GM18519 (cell line): ENCODE measurements at regions not wholly inside any gene's neighbourhood (a gene's known extent, or its start where the extent isn't known, plus 50 kb on each side); places are given as distances from the start of the nearest gene placed in this dataset.
"Not testable (repeated sequence)": the region's sequence is repeated elsewhere in the genome, so short reads cannot be mapped to it uniquely, and the experiment has no call there.

Experiments used
- ATAC-seq: cut with Tn5 transposase; IDR thresholded peaks from one replicate; pipeline ENCODE4 v1.9.1; 2021; ENCODE audit warnings: mild to moderate bottlenecking, moderate library complexity; ENCODE audit not compliant: unreplicated experiment, low FRiP score

GRCh38 chr4:151519728-151520415, 110.9 kb downstream of the FHIP1A start:
- ATAC-seq = no peak

- ATAC-seq = no peak
These were observed 114.0 kb downstream of the FHIP1A start for GRCh38 chr4:151522866-151523519.

DNA sequence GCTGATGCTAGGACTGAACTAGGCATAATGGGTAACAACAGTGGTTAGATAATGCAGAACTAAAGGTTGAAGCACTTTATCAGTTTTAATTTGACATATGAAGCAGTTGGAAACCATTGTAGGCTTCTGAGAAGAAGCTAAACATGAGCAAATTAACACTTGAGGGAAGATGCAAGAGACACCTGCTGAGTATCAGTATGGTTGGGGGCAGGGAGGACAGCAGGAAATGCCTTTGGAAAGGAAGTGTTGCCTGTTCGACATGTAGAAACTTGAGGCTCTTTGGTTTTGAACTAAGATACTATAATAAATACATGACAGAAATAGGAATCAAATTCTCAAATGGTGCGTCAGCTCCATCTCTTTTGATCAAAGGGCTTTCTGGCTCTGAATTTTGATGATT, 115.6 kb downstream of the FHIP1A start:
- ATAC-seq = no peak

DNA sequence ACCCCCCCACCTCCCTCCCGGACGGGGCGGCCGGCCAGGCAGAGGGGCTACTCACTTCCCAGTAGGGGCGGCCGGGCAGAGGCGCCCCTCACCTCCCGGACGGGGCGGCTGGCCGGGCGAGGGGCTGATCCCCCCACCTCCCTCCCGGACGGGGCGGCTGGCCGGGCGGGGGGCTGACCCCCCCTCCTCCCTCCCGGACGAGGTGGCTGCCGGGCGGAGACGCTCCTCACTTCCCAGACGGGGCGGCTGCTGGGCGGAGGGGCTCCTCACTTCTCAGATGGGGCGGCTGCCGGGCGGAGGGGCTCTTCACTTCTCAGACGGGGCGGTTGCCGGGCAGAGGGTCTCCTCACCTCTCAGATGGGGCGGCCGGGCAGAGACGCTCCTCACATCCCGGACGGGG, 117.5 kb downstream of the FHIP1A start:
- ATAC-seq = not testable (repeated sequence)

- no peak for ATAC-seq
These were observed 118.7 kb downstream of the FHIP1A start for GRCh38 chr4:151527699-151528098.

DNA sequence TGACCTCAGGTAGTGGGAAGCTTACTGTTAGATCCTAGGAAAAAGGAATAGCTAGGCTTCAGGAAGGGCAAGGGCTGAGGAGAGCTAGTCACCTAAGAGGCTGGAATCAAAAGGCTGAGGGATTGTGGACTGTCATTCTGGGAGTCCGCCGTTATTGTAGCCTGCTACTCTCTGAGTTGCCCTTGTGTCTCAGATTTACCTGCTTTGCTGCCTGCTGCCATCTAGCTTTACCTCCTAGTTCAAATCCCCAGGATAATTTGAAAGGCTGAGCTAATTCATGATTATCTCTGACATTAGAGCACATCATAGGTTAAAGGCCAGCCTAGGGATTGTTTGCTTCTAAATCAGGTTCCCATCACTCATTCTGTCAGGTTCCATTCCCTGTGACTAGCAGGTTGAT, 120.2 kb downstream of the FHIP1A start:
- no peak for ATAC-seq

- ATAC-seq = no peak
These were observed 121.3 kb downstream of the FHIP1A start for GRCh38 chr4:151530230-151530629.

DNA sequence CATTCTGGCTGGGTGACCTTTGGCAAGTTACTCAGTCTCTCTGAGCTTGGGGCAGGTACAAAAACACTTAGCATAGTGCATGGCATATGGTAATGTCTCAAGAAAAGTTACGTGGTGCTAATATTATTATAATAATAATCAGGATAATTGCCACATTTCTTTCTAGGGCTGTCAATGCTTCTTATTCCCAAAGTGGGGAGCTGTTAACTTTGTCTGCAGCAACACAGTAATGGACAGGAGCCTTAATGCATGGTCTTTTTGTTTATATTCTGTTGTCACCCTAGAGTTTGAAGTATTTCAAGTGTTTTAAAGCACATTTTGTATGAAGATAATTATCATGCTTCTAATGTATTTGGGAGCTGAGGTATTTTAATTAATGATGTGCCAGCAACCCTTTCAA, 121.8 kb downstream of the FHIP1A start:
- ATAC-seq = no peak

- ATAC-seq = no peak
These were observed 123.2 kb downstream of the FHIP1A start for GRCh38 chr4:151532001-151532708.

- no peak for ATAC-seq
These were observed 125.2 kb downstream of the FHIP1A start for GRCh38 chr4:151534195-151534594.

GRCh38 chr4:151535366-151535765, 126.4 kb downstream of the FHIP1A start:
- ATAC-seq = no peak

- ATAC-seq = no peak
These were observed 128.7 kb downstream of the FHIP1A start for GRCh38 chr4:151537687-151538086.

DNA sequence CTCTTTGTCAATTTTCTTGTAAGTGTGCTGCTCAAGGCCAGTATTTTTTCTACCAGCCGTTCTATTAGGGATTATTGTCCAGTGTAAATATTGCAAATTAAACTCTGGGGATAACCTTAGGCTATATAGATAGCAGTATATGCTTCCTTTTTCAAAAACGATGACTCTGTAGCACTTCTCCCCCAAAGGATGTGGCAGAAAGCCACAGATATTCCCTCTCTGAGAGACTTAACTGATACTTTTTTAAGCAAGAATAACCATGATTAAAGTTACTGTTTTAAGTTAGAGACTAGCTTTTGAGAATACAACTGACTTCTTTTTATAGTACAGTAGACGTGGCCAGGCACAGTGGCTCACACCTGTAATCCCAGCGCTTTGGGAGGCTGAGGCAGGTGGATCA, 130.0 kb downstream of the FHIP1A start:
- no peak for ATAC-seq

- ATAC-seq = no peak
These were observed 131.9 kb downstream of the FHIP1A start for GRCh38 chr4:151540728-151541388.

GRCh38 chr4:151541389-151542071, 132.6 kb downstream of the FHIP1A start:
- no peak for ATAC-seq

GRCh38 chr4:151548708-151549107, 139.7 kb downstream of the FHIP1A start:
- no peak for ATAC-seq

DNA sequence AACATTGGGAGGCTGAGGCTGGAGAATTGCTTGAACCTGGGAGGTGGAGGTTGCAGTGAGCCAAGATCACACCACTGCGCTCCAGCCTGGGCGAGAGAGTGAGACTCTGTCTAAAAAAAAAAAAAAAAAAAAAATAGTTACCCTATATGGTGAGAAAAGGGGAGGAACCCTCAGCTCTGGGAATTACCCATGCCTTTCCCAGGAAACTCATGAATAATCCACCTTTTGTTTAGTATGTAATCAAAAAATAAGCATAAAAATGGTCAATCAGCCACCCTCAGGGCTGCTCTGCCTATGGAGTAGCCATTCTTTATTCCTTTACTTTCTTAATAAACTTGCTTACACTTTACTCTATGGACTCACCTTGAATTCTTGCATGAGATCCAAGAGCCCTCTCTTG, 140.4 kb downstream of the FHIP1A start:
- ATAC-seq = not testable (repeated sequence)

DNA sequence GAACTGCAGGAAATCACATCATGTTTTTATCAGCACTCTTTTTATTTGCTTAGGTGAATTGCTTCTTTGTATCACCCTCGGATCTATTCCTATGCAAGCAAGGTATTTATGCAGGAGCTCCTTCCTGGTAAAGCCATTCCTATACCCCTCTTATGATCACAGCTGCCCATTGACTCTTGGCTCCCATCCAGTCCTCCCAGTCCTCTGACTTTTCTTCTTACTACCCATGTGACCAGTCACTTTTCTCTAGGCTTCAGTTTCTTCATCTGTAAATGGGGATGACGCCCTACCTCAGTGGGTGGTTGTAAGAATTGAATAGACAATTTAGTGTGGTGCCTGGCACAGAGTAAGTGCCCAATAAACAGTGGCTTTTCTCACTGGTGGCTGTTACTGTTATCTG, 144.9 kb downstream of the FHIP1A start:
- no peak for ATAC-seq

GRCh38 chr4:151555151-151555945, 146.4 kb downstream of the FHIP1A start:
- no peak for ATAC-seq
